HUES48 (cell line): ENCODE measurements at regions not wholly inside any gene's neighbourhood (a gene's known extent, or its start where the extent isn't known, plus 50 kb on each side); places are given as distances from the start of the nearest gene placed in this dataset.
"Not testable (repeated sequence)": the region's sequence is repeated elsewhere in the genome, so short reads cannot be mapped to it uniquely, and the experiment has no call there.

Experiments
- H3K27ac ChIP-seq: one replicate; pipeline ENCODE4 v1.7.0; 2013; ENCODE audit warnings: low read depth, low read length, inconsistent platforms
- H3K27me3 ChIP-seq: 2 replicates; pipeline ENCODE4 v1.6.1; 2013; ENCODE audit warnings: mild to moderate bottlenecking, low read length; ENCODE audit not compliant: control insufficient read depth, insufficient read depth
- H3K36me3 ChIP-seq: 2 replicates; pipeline ENCODE4 v1.6.1; 2013; ENCODE audit warnings: low read length; ENCODE audit not compliant: control insufficient read depth, insufficient read depth
- H3K4me1 ChIP-seq: 2 replicates; pipeline ENCODE4 v1.6.1; 2013; ENCODE audit warnings: mild to moderate bottlenecking, low read length; ENCODE audit not compliant: control insufficient read depth, insufficient read depth
- H3K4me3 ChIP-seq: 2 replicates; pipeline ENCODE4 v1.5.1; 2013; ENCODE audit warnings: mild to moderate bottlenecking, low read depth, low read length
- H3K9ac ChIP-seq: 2 replicates; pipeline ENCODE4 v1.6.1; 2013; ENCODE audit warnings: mild to moderate bottlenecking, low read depth, low read length, moderate library complexity
- H3K9me3 ChIP-seq: 2 replicates; pipeline ENCODE4 v1.6.1; 2013; ENCODE audit warnings: low read length; ENCODE audit not compliant: control insufficient read depth, insufficient read depth

- Histone ChIP-seq H3K9ac (no peak overlapping the region), H3K9me3 (no peaks in the 10 kb centered on the region), H3K36me3 (no peaks in the 10 kb centered on the region), H3K4me1 (no peaks in the 10 kb centered on the region), H3K27ac (no peak overlapping the region), H3K4me3 (no peak overlapping the region), H3K27me3 (no peaks in the 10 kb centered on the region)
Observed at GRCh38 chr4:33494150-33494549, 2750.2 kb downstream of the ARAP2 start.

GRCh38 chr4:33501587-33501986, 2742.7 kb downstream of the ARAP2 start:
- H3K4me1 ChIP-seq, H3K27me3 ChIP-seq, H3K9ac ChIP-seq, H3K4me3 ChIP-seq, H3K36me3 ChIP-seq, H3K27ac ChIP-seq: not testable (repeated sequence)
- peaks cover 14% of the 10 kb centered on the region for H3K9me3 ChIP-seq

- Histone ChIP-seq H3K27me3 (no peaks in the 10 kb centered on the region), H3K9me3 (peaks cover 12% of the 10 kb centered on the region; the same call in 1 of the 2 replicates), H3K9ac (no peak overlapping the region), H3K36me3 (no peaks in the 10 kb centered on the region), H3K27ac (no peak overlapping the region), H3K4me3 (no peak overlapping the region), H3K4me1 (no peaks in the 10 kb centered on the region)
Observed at GRCh38 chr4:33512397-33512796, 2731.9 kb downstream of the ARAP2 start.

GRCh38 chr4:33518856-33519255, 2725.5 kb downstream of the ARAP2 start:
- Histone ChIP-seq H3K27ac (no peak overlapping the region), H3K9ac (no peak overlapping the region), H3K4me1 (no peaks in the 10 kb centered on the region; the same call in 1 of the 2 replicates), H3K36me3 (no peaks in the 10 kb centered on the region), H3K4me3 (no peak overlapping the region), H3K9me3 (peaks cover 12% of the 10 kb centered on the region; the same call in 1 of the 2 replicates), H3K27me3 (no peaks in the 10 kb centered on the region)

GRCh38 chr4:33532821-33533220, 2711.5 kb downstream of the ARAP2 start:
- no peak overlapping the region for H3K4me3 ChIP-seq
- no peaks in the 10 kb centered on the region for H3K9me3 ChIP-seq

GRCh38 chr4:33536898-33537297, 2707.4 kb downstream of the ARAP2 start:
- Histone ChIP-seq H3K27me3 (no peaks in the 10 kb centered on the region), H3K4me3 (no peak overlapping the region), H3K27ac (no peak overlapping the region), H3K4me1 (no peaks in the 10 kb centered on the region), H3K9me3 (no peaks in the 10 kb centered on the region), H3K9ac (no peak overlapping the region), H3K36me3 (no peaks in the 10 kb centered on the region)

More at GRCh38 chr4:33532821-33533220, 2711.5 kb downstream of the ARAP2 start:
- Histone ChIP-seq H3K27me3 (no peaks in the 10 kb centered on the region), H3K36me3 (no peaks in the 10 kb centered on the region), H3K27ac (no peak overlapping the region), H3K9ac (no peak overlapping the region), H3K4me1 (no peaks in the 10 kb centered on the region; the same call in 1 of the 2 replicates)

GRCh38 chr4:33537527-33537926, 2706.8 kb downstream of the ARAP2 start:
- no peaks in the 10 kb centered on the region for H3K9me3 ChIP-seq
- H3K27ac ChIP-seq: no peak overlapping the region
- no peak overlapping the region for H3K4me3 ChIP-seq
- no peaks in the 10 kb centered on the region for H3K36me3 ChIP-seq
- H3K9ac ChIP-seq: no peak overlapping the region
- H3K4me1 ChIP-seq: no peaks in the 10 kb centered on the region
- no peaks in the 10 kb centered on the region for H3K27me3 ChIP-seq

- Histone ChIP-seq H3K9me3 (peaks cover 9% of the 10 kb centered on the region), H3K9ac (no peak overlapping the region), H3K36me3 (no peaks in the 10 kb centered on the region), H3K27ac (no peak overlapping the region), H3K27me3 (no peaks in the 10 kb centered on the region), H3K4me1 (no peaks in the 10 kb centered on the region), H3K4me3 (no peak overlapping the region)
Observed at GRCh38 chr4:33543941-33544450, 2700.3 kb downstream of the ARAP2 start.

- Histone ChIP-seq H3K9ac (no peak overlapping the region), H3K27me3 (no peaks in the 10 kb centered on the region), H3K27ac (no peak overlapping the region), H3K4me3 (no peak overlapping the region), H3K9me3 (no peaks in the 10 kb centered on the region; the same call in 1 of the 2 replicates), H3K36me3 (no peaks in the 10 kb centered on the region), H3K4me1 (no peaks in the 10 kb centered on the region)
Observed at GRCh38 chr4:33551244-33551643, 2693.1 kb downstream of the ARAP2 start.

- no peaks in the 10 kb centered on the region for H3K27me3 ChIP-seq
- H3K36me3 ChIP-seq: no peaks in the 10 kb centered on the region
- no peak overlapping the region for H3K4me3 ChIP-seq
- no peak overlapping the region for H3K27ac ChIP-seq
- no peaks in the 10 kb centered on the region; the same call in 1 of the 2 replicates for H3K9me3 ChIP-seq
- no peak overlapping the region for H3K9ac ChIP-seq
- H3K4me1 ChIP-seq: no peaks in the 10 kb centered on the region
Observed at GRCh38 chr4:33561259-33561658, 2683.1 kb downstream of the ARAP2 start.

- no peaks in the 10 kb centered on the region for H3K27me3 ChIP-seq
- H3K4me1 ChIP-seq: no peaks in the 10 kb centered on the region
- H3K36me3 ChIP-seq: no peaks in the 10 kb centered on the region
- no peak overlapping the region for H3K9ac ChIP-seq
- H3K27ac ChIP-seq: no peak overlapping the region
- H3K9me3 ChIP-seq: no peaks in the 10 kb centered on the region
- no peak overlapping the region for H3K4me3 ChIP-seq
Observed at GRCh38 chr4:33566649-33567048, 2677.7 kb downstream of the ARAP2 start.
